ENCODE measurements at regions not wholly inside any gene's neighbourhood (a gene's known extent, or its start where the extent isn't known, plus 50 kb on each side); places are given as distances from the start of the nearest gene placed in this dataset.

GRCh38 chr7:52547308-52547910, 488.0 kb upstream of the POM121L12 start:
- TF ChIP-seq POLR2A (IDR thresholded peaks at IDR 0.05) (no peak), CTCF (IDR thresholded peaks at IDR 0.05) (no peak)

Measured in body of pancreas (tissue), 4 donors.